ENCODE measurements at regions not wholly inside any gene's neighbourhood (a gene's known extent, or its start where the extent isn't known, plus 50 kb on each side); places are given as distances from the start of the nearest gene placed in this dataset.

DNA sequence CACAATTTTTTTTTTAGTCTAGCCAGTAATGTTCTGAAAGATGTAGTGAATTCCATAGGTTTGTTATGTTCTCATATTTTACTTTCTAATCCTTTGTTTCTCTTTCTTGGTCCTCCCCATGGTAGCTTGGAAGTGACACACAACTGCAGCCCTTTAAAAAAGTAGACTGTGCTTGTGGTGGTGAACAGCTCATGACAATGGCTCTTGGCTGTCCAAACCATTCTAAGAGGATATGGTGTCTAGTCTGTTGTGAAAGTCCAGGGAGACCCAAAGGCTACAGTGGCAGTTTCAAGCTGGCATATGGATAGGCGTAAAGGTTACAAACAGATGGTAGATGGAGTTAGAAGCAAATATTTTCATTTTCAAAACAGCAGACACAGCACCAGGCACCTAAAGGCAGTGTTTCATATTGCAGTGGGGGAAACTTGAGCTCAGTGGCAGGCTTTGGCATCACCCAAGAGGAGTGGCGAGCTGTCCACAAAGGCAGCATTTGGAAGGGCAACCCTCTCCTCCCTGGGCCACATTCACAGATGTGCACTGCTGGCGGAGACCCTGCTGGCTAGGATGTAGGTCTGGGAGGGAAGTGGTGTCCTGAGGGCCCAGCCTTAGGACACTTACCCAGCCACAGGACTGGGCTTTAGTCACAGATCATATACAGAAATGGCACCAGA lies 102.1 kb downstream of the DYRK2 start:
- TF ChIP-seq, protein P1, sequence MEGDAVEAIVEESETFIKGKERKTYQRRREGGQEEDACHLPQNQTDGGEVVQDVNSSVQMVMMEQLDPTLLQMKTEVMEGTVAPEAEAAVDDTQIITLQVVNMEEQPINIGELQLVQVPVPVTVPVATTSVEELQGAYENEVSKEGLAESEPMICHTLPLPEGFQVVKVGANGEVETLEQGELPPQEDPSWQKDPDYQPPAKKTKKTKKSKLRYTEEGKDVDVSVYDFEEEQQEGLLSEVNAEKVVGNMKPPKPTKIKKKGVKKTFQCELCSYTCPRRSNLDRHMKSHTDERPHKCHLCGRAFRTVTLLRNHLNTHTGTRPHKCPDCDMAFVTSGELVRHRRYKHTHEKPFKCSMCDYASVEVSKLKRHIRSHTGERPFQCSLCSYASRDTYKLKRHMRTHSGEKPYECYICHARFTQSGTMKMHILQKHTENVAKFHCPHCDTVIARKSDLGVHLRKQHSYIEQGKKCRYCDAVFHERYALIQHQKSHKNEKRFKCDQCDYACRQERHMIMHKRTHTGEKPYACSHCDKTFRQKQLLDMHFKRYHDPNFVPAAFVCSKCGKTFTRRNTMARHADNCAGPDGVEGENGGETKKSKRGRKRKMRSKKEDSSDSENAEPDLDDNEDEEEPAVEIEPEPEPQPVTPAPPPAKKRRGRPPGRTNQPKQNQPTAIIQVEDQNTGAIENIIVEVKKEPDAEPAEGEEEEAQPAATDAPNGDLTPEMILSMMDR (IDR thresholded peaks at IDR 0.05): no peak
- TF ChIP-seq TCF7L2 (IDR thresholded peaks at IDR 0.05; ENCODE audit: low read depth, low read length): no peak
